ENCODE measurements at regions not wholly inside any gene's neighbourhood (a gene's known extent, or its start where the extent isn't known, plus 50 kb on each side); places are given as distances from the start of the nearest gene placed in this dataset.

DNA sequence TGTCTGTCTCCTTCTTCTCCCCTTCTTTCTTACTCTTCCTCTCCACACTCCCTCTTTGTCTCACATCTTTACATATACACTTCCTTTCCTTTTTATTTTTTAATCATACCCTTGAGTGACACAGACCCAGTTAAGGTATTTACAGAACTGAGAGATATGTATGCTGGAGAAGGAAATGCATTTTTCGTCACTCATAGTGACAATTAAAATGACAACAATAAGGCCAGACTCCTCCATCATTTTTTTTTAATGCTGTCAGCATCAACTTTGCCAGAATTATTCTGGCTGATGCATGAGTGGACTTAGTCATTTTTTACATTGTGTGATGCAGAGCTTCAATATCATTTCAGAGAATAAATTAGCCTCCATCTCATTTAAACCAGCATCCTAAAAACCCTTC lies 272.9 kb downstream of the TMEM38B start:
- Histone ChIP-seq H3K23ac (ENCODE audit: insufficient read length, low read depth, low read length) (no peak overlapping the region), H2AFZ (ENCODE audit: low read length) (no peak overlapping the region), H3K18ac (ENCODE audit: insufficient read length, low read depth, low read length) (no peak overlapping the region), H3K4me2 (ENCODE audit: insufficient read depth, insufficient read length, low read length) (no peak overlapping the region), H3K79me2 (ENCODE audit: insufficient read depth, low read length) (no peaks in the 10 kb centered on the region), H2BK120ac (ENCODE audit: low read depth, low read length, poor library complexity, severe bottlenecking) (no peak overlapping the region), H4K5ac (ENCODE audit: insufficient read length, low read depth, low read length) (no peak overlapping the region), H3K4me1 (ENCODE audit: insufficient read depth, low read length) (0 out of 2 replicates have a peak, but pooled peaks cover 4% of the 10 kb centered on the region), H3T11ph (ENCODE audit: low read length) (no peak overlapping the region), H3K23me2 (ENCODE audit: insufficient read length, low read depth, low read length, poor library complexity, severe bottlenecking) (no peaks in the 10 kb centered on the region), H3K4ac (ENCODE audit: low read depth, low read length) (no peak overlapping the region), H3K27me3 (ENCODE audit: insufficient read depth, low read length) (no peaks in the 10 kb centered on the region), H2BK12ac (ENCODE audit: insufficient read length, low read depth, low read length) (no peak overlapping the region), H2AK5ac (ENCODE audit: insufficient read length, low read length) (no peak overlapping the region), H3K27ac (ENCODE audit: insufficient read length, low read depth, low read length) (no peak overlapping the region), H3K56ac (ENCODE audit: insufficient read length, low read depth, low read length) (no peak overlapping the region), H3K9me3 (ENCODE audit: control insufficient read depth, low read depth, low read length) (no peaks in the 10 kb centered on the region), H3K79me1 (ENCODE audit: insufficient read depth, low read depth, low read length, poor library complexity, severe bottlenecking) (no peaks in the 10 kb centered on the region), H2BK20ac (ENCODE audit: low read depth, low read length, poor library complexity, severe bottlenecking) (no peak overlapping the region), H2BK5ac (ENCODE audit: insufficient read length, low read length) (no peak overlapping the region), H4K20me1 (ENCODE audit: control insufficient read depth, insufficient read depth, insufficient read length) (no peaks in the 10 kb centered on the region), H3K9ac (ENCODE audit: extremely low read depth, insufficient read length, low read length) (no peak overlapping the region), H4K8ac (replicated peaks; ENCODE audit: insufficient read length, low read depth, low read length) (no peak overlapping the region), H4K91ac (ENCODE audit: insufficient read length, low read depth, low read length) (no peak overlapping the region), H3K14ac (ENCODE audit: insufficient read depth, low read length) (no peak overlapping the region), H2BK15ac (ENCODE audit: low read depth, low read length) (no peak overlapping the region)
- no peaks in the 10 kb centered on the region for H3K9me3 Mint-ChIP-seq
- H3K36me3 Mint-ChIP-seq (ENCODE audit: insufficient read depth in 1 of 3, low read depth in 3 of 3) = no peaks in the 10 kb centered on the region
- TF ChIP-seq, protein P1, sequence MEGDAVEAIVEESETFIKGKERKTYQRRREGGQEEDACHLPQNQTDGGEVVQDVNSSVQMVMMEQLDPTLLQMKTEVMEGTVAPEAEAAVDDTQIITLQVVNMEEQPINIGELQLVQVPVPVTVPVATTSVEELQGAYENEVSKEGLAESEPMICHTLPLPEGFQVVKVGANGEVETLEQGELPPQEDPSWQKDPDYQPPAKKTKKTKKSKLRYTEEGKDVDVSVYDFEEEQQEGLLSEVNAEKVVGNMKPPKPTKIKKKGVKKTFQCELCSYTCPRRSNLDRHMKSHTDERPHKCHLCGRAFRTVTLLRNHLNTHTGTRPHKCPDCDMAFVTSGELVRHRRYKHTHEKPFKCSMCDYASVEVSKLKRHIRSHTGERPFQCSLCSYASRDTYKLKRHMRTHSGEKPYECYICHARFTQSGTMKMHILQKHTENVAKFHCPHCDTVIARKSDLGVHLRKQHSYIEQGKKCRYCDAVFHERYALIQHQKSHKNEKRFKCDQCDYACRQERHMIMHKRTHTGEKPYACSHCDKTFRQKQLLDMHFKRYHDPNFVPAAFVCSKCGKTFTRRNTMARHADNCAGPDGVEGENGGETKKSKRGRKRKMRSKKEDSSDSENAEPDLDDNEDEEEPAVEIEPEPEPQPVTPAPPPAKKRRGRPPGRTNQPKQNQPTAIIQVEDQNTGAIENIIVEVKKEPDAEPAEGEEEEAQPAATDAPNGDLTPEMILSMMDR (conservative IDR thresholded peaks at IDR 0.05) = no peak
- no peak overlapping the region for H3K27ac Mint-ChIP-seq
- no peak for DNase-seq
- WGBS (ENCODE audit: extremely low coverage, insufficient read length, low lambda C conversion rate) = no CpG with 5 or more reads among the region's 1 CpG
- H3K4me3 Mint-ChIP-seq = no peak overlapping the region
- peaks cover 24% of the 10 kb centered on the region in 2 experiments for H3K4me1 Mint-ChIP-seq
- peaks cover 15% of the 10 kb centered on the region for H3K27me3 Mint-ChIP-seq (ENCODE audit: low read depth)

Measured in H9 (cell line).